ENCODE measurements at regions not wholly inside any gene's neighbourhood (a gene's known extent, or its start where the extent isn't known, plus 50 kb on each side); places are given as distances from the start of the nearest gene placed in this dataset.

DNA sequence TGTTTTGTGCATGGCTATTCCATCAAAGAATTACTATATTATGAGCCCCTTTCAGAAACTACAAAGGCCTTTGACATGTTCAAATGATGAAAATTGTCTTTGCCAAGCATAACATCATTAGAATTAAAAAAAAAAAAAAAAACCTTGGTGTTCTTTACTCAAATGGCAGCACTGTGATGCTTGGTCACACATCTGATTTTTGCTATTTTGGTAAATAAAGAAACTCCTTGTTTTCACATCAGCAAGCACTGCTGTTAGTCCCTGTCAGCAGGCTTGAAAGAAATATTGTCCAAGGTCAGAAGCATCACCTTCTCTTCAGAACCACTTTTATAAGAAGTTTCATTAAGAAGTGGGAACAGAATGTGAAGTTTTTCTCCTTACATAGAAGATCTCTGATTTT, 537.3 kb downstream of the MFSD1 start:
- Mint-ChIP-seq H3K27me3 (peaks cover 5% of the 10 kb centered on the region), H3K9me3 (no peaks in the 10 kb centered on the region), H3K4me1 (ENCODE audit: unreplicated experiment) (no peaks in the 10 kb centered on the region), H3K4me3 (no peak overlapping the region), H3K36me3 (no peaks in the 10 kb centered on the region), H3K27ac (no peak overlapping the region)
- DNase-seq (ENCODE audit: extremely low spot score, unreplicated experiment): no peak
- TF ChIP-seq, protein P1, sequence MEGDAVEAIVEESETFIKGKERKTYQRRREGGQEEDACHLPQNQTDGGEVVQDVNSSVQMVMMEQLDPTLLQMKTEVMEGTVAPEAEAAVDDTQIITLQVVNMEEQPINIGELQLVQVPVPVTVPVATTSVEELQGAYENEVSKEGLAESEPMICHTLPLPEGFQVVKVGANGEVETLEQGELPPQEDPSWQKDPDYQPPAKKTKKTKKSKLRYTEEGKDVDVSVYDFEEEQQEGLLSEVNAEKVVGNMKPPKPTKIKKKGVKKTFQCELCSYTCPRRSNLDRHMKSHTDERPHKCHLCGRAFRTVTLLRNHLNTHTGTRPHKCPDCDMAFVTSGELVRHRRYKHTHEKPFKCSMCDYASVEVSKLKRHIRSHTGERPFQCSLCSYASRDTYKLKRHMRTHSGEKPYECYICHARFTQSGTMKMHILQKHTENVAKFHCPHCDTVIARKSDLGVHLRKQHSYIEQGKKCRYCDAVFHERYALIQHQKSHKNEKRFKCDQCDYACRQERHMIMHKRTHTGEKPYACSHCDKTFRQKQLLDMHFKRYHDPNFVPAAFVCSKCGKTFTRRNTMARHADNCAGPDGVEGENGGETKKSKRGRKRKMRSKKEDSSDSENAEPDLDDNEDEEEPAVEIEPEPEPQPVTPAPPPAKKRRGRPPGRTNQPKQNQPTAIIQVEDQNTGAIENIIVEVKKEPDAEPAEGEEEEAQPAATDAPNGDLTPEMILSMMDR (conservative IDR thresholded peaks at IDR 0.05): no peak

DNA sequence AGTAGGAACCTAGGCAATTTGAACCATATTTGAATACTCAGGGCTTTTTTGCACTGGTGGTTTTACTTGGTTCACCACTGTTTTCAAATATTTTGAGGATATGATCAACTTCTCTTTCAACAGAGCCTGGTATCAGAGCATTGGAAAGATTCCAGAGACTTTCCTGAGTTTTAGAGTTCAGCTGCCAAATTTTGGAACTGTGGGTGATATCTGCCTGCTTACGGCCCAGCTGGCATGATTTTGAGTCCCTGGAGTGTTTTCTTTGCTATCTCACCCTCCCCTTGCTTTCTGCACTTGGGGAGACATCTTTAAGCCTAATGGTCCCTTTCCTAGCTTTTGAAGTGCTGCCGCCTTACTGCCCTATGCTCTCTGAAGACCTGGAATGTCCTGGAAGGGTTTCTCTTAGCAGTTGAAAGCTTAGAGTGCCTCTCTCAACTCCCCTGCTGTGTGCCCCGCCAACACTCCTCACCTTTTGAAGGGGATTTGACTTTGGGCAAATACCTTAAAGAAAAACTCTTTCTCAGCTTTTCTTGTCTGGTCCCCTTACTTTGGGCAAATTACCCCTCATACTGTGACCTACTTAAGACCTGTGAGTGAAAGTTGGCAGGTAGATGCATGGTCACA, 539.1 kb downstream of the MFSD1 start:
- Mint-ChIP-seq H3K27me3 (peaks cover 5% of the 10 kb centered on the region), H3K4me3 (no peak overlapping the region), H3K36me3 (no peaks in the 10 kb centered on the region), H3K4me1 (ENCODE audit: unreplicated experiment) (no peaks in the 10 kb centered on the region), H3K27ac (no peak overlapping the region), H3K9me3 (no peaks in the 10 kb centered on the region)
- TF ChIP-seq, protein P1 (conservative IDR thresholded peaks at IDR 0.05): no peak
- DNase-seq (ENCODE audit: extremely low spot score, unreplicated experiment): no peak

DNA sequence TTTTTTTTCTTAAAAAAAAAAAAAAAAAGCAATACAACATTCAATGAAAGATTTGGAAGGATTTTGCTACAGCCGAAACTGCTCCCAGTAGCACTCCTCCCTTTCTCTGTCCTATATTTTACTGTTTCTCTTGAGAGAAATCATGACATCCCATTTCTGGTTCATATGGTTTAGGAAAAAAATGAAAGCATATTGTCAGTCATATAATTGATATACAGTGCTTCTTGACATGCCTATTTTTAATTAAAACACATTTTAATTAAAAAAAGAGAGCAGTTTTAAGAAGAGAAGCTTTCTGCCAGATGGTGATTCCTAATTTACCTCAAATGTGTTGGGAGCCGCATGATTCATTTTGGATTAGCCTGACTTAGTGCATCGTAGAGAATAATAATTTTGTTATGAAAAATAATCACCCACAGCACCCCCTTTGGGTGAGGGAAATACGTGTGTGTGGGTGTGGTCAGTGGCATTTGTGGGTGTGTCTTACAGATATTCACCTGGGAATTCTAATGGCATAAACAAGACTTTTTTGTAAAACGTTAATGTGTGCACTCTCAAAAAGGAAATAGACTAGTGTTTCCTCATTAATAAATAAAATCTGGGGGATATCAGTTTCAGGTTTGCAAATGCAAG, 544.5 kb downstream of the MFSD1 start:
- H3K4me3 Mint-ChIP-seq: no peak overlapping the region
- no peaks in the 10 kb centered on the region for H3K4me1 Mint-ChIP-seq (ENCODE audit: unreplicated experiment)
- no peak overlapping the region for H3K27ac Mint-ChIP-seq
- TF ChIP-seq, protein P1 (conservative IDR thresholded peaks at IDR 0.05): no peak
- no peak for DNase-seq (ENCODE audit: extremely low spot score, unreplicated experiment)
- no peaks in the 10 kb centered on the region for H3K36me3 Mint-ChIP-seq
- peaks cover 8% of the 10 kb centered on the region for H3K27me3 Mint-ChIP-seq
- no peaks in the 10 kb centered on the region for H3K9me3 Mint-ChIP-seq

DNA sequence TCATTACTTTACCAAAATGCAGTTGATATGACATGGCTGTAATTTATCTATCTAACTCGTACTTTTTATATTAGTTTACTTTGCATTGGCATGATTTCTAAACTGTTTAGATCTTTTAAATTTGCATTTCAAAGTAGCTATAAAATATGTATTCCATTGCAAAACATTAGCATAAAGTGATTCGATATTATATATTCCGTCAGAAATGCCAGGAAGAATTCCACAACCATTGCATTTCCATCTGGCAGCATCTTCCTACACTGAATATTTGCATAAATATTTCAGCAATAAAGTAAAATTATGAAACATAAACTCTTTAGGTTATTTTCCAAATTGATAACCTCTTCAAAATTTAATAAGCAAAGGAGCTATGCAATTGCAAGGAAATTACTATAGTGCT, 546.6 kb downstream of the MFSD1 start:
- Mint-ChIP-seq H3K9me3 (no peaks in the 10 kb centered on the region), H3K4me1 (ENCODE audit: unreplicated experiment) (no peaks in the 10 kb centered on the region), H3K36me3 (no peaks in the 10 kb centered on the region), H3K27ac (no peak overlapping the region), H3K27me3 (peaks cover 8% of the 10 kb centered on the region), H3K4me3 (no peak overlapping the region)
- DNase-seq (ENCODE audit: extremely low spot score, unreplicated experiment): no peak
- TF ChIP-seq, protein P1 (conservative IDR thresholded peaks at IDR 0.05): no peak

DNA sequence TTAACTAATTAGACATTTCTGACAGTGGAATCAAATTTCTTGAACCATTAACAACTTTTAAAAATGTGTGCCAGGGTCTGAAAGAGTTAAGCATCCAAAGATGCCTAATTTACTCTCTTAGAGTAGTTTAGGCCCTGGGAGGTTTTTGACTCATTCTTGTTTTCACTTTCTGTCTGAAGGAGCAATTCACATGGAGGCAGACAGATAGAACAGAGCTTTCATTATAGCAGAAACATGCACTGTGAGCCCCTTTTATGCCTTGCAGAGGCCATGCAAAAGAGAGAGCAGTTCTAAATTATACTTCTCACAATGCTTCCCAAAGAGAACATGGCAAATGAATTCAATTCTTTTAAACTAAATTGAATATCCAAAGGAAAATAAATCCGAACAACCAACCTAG, 554.8 kb downstream of the MFSD1 start:
- no peaks in the 10 kb centered on the region for H3K4me1 Mint-ChIP-seq (ENCODE audit: unreplicated experiment)
- H3K36me3 Mint-ChIP-seq: no peaks in the 10 kb centered on the region
- TF ChIP-seq, protein P1 (conservative IDR thresholded peaks at IDR 0.05): no peak
- no peak for DNase-seq (ENCODE audit: extremely low spot score, unreplicated experiment)
- no peaks in the 10 kb centered on the region for H3K9me3 Mint-ChIP-seq
- H3K4me3 Mint-ChIP-seq: no peak overlapping the region
- no peak overlapping the region for H3K27ac Mint-ChIP-seq
- H3K27me3 Mint-ChIP-seq: peaks cover 4% of the 10 kb centered on the region
